ENCODE measurements at regions not wholly inside any gene's neighbourhood (a gene's known extent, or its start where the extent isn't known, plus 50 kb on each side); places are given as distances from the start of the nearest gene placed in this dataset.

GRCh38 chr11:70848243-70848750 is 404.1 kb downstream of the SHANK2 start:
- DNase-seq (ENCODE audit: low spot score) = no peak

GRCh38 chr11:70849031-70849430 is 403.3 kb downstream of the SHANK2 start:
- no peak for DNase-seq (ENCODE audit: low spot score)

DNA sequence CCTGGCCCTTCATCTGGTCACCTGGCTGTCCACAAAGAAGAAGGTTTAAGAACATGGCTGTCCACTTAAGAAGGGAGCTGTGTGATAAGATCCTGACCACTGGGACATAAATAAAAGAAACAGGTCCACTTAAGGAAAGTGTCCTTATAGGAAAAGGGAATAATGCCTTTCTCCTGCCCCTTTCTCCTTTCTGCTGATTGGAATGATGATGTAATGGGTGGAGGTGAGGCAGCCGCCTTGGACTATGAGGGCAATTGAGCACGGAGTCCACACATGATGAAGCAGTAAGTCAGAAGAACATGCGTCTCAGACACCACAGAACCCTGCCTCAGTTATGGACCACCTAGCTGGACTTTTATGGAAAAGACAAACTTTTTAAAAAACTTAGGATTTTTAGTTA is 401.1 kb downstream of the SHANK2 start:
- no peak for DNase-seq (ENCODE audit: low spot score)

- no peak for DNase-seq (ENCODE audit: low spot score)
These were observed 400.5 kb downstream of the SHANK2 start for GRCh38 chr11:70851907-70852306.

DNA sequence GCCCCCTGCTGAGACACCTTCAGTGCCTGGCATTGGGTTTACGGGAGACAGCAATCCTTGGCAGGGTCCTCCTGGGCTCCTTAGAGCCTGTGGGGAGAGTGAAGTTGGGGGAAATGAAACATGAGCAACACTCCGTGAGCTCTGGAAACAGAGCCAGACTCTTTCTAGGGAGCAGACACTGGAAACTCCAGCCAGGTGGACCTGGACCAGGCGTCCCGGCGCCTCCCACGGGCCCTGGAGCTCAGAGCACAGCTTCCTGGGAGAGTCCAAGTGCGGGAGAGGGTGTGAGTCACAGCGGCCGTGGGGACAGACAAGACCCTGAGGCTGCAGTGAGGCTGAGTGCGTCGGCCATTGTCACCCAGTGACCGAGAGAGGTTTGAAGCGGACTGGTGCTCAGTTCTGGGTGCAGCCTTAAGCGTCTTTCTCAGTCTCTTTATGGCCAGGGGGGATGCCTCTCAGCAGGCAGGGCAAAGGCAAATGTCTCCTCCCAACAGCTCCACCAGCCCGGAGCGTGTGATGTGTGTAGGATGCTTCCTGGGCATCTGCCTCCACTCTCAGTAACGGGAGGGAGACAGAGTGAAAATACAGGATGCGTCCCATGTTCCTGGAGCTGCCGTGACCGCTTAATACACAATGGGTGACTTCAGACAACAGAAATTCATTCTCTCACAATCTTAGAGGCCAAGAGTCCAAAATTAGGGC is 399.2 kb downstream of the SHANK2 start:
- no peak for DNase-seq (ENCODE audit: low spot score)

DNA sequence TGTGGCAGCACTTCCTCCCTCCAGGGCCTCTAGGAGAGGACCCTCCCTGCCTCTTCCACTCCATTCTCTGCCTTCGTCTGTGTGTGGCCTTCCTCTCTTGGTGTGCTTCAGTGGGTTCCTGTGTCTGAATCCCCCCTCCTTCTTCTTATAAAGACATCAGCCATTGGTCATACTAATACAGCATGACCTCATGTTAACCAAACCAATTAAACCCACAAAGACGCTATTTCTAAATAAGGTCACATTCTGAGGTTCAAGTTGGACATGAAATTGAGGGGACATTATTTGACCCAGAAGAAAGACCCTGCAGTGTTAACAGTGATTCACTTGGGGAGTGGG is 398.6 kb downstream of the SHANK2 start:
- DNase-seq (ENCODE audit: low spot score) = no peak

- no peak for DNase-seq (ENCODE audit: low spot score)
These were observed 398.2 kb downstream of the SHANK2 start for GRCh38 chr11:70854201-70854600.

DNA sequence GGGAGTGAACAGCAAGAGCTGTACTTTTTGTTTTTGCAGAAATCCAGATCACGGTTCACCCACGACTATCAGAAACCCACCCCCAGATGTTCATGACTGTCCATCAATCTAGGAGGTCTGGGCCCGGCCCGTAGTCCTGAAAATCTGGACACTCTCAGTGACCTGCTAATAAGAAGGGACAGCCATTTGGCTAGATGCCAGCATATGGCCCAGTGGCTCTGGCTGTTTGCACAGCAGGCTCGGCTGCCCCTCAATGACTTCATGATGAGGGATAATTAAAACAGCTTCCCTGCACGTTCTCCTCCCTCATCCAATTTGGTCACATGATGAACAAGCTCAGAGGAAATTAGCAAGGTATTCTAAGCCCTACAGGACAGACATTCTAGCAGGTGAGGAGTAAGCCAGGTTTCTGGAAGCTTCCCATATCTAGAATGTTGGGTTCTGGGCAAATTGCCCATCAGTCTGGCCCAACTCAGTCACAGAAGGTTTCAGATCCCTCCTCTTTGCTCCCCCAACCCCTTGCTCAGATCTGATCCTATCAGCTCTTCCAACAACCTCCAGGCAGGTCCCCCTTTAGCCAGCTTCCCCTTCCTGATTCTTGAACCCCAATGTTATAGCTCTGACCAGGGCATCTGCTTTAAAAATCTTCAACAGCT is 397.3 kb downstream of the SHANK2 start:
- no peak for DNase-seq (ENCODE audit: low spot score)

GRCh38 chr11:70857894-70858293 is 394.5 kb downstream of the SHANK2 start:
- no peak for DNase-seq (ENCODE audit: low spot score)

GRCh38 chr11:70859180-70859579 is 393.2 kb downstream of the SHANK2 start:
- no peak for DNase-seq (ENCODE audit: low spot score)

GRCh38 chr11:70860888-70861287 is 391.5 kb downstream of the SHANK2 start:
- no peak for DNase-seq (ENCODE audit: low spot score)

GRCh38 chr11:70861559-70861958 is 390.8 kb downstream of the SHANK2 start:
- DNase-seq (ENCODE audit: low spot score) = no peak

- no peak for DNase-seq (ENCODE audit: low spot score)
These were observed 390.3 kb downstream of the SHANK2 start for GRCh38 chr11:70862093-70862492.

DNA sequence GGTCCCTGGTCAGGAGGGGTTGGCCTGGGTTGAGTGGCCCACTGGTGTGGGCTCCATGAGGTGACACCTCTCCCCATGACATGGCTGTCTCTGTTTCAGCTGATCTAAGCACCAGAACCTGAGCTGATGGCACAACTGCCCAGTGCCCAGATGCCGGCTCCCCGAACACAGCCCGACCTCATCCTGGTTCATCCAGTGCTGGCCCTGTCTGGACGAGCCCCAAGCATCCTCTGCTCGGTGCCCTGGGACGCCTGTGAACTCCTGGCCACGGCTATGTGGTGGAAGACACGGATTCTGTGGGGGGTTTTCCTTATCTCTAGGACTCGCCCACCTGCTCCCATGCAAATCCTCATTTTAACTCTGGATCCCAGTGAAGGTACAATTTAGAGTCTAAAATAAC is 389.2 kb downstream of the SHANK2 start:
- no peak for DNase-seq (ENCODE audit: low spot score)

DNA sequence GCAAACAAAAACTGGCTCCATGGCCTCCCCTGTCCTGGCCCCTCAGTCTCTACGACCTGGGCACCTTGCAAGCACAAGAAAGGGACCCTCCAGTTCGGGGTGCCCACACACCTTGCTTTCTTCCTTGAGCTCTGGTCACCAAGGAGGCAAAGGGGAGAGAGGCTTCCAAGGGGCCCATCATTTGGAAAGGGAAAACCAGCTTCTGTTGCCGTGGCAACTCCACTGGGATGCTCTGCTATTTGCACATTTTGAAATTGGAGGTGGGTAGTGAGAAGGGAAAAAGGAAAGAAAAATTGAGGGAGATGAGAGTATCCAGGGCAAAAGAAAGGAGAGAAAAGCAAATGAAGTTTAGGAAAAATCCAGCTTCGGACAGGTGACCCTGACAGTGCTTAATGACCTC is 388.4 kb downstream of the SHANK2 start:
- DNase-seq (ENCODE audit: low spot score) = no peak

DNA sequence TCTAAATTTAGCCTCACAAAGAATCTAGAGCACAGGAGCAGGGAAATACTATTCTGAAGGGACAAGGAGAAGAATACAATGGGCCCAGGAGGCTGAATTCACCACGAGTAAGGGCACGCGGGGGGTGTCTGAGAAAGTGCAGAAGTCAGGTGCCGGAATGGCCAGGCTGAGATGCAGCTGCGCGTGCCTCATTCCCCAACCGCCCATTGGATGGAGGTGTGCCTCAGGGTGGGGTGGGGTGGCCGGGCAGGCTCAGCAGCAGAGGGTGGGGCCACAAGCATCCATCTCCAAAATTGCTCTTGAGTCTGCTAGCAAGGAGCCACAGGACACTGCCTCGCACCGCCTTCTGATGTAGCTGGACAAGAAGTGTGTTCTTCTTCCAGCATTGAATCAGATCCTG is 387.0 kb downstream of the SHANK2 start:
- DNase-seq (ENCODE audit: low spot score) = no peak

DNA sequence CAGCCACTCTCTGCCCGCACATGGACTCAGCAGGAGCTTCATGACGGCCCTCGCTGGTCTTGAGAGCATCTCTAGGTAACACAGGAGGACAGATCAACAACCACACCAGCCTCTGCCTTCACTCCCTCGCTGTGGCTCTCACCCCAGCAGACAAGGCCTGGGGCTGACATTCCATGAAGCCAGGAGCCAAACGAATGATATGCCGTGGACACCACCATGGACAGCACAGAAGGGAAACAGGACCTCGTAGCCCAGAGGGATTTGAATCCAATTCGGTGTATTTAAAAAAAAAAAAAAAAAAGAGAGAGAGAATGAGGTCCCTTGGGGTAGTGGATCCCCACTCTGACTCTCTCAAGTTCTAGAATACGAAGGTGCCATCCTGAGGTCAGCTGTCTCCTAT is 385.5 kb downstream of the SHANK2 start:
- DNase-seq (ENCODE audit: low spot score) = no peak

DNA sequence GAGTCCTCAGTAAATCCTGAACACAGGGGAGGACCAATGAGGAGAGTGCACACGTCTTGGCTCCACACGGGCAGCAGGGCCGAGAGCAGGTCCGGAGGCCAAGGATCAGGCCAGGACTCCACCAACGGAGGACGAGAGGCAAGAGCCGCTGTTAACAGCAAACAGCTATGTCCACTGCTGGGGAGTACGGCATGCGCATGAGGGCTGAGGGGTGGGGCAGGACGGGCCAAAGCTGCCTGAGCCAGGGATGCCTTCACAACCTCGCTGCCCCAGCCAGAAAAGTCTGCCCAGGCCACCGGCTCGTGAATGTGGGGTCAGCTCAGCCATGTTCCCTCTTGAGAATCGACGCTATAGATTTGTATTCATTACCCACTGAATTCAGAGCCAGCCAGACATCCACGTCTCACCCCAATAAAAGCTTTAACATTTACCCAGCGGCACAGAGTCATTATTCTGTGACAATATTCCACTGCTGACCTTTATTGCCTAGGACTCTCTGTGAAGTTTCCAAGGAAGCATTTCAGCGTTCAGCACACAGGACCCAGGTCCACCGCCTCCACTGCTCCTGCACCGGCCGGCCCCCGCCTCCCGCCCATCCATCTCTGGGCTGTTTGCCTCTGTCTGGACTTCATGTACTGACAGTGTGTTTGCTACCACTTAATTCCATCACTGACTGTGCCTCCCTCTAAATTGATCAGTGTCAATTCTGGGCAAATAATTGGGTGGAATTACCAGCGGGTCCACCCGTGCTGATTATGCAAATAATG is 384.9 kb downstream of the SHANK2 start:
- DNase-seq (ENCODE audit: low spot score) = no peak

DNA sequence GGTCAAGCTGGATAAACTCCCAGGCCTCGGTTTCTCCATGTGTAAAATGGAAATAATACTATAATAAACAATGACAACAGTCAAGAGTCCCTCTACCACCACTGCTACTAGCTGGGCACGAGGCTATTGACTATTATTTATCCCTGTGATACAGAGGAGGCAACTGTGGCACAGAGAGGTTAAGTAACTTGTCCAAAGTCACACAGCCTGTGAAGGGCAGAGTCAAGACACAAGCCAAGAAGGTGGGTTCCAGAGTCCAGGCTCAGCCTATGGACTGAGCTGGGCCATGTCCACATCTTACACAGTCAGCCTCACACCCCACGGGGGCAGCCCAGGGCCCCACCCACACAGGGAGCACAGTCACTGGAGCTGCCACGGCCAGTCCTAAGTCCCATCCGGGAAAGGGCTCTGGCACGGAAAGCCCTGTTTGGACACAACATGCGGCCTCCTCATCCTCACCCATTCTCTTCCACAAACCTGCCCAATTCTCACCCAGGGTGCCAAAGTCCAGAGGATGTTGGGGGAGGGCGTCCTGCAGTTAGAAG is 384.0 kb downstream of the SHANK2 start:
- no peak for DNase-seq (ENCODE audit: low spot score)

DNA sequence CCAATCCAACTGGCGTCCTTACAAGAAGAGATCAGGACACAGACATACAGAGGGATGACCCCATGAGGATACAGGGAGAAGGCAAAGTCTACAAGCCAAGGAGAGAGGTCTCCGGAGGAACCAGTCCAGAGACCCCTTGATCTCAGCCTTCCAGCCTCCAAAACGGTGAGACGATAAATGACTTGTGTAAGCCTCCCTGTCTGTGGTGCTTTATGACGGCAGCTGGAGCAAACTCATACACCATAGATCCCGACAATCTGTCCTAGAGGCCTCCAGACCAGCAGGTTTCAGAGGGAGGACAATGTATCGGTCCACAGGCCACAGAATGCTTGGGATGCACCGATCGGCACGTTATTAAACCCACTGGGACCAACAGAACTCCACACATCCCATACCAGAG is 383.3 kb downstream of the SHANK2 start:
- no peak for DNase-seq (ENCODE audit: low spot score)

DNA sequence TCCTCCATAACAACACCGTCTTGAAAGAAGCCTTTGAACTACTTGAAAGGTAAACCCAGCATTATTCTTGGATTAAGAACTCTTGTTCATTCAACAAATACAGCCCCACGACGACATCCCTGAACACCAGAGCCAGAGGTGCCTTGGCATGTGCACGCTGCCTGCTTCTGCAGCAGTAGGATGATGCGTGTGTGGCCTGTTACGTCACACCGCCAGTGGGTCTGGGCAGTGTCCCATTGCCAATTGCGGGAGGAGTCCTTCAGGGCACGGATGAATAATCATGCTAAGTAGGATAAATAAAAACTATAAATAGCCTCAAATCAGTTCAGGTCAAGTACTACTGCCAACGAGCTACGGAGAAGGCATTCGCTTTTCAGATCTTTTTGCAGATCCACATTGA is 380.5 kb downstream of the SHANK2 start:
- no peak for DNase-seq (ENCODE audit: low spot score)

GRCh38 chr11:70872299-70872698 is 380.1 kb downstream of the SHANK2 start:
- DNase-seq (ENCODE audit: low spot score) = no peak
